ENCODE measurements at regions not wholly inside any gene's neighbourhood (a gene's known extent, or its start where the extent isn't known, plus 50 kb on each side); places are given as distances from the start of the nearest gene placed in this dataset.
"Not testable (repeated sequence)": the region's sequence is repeated elsewhere in the genome, so short reads cannot be mapped to it uniquely, and the experiment has no call there.

DNA sequence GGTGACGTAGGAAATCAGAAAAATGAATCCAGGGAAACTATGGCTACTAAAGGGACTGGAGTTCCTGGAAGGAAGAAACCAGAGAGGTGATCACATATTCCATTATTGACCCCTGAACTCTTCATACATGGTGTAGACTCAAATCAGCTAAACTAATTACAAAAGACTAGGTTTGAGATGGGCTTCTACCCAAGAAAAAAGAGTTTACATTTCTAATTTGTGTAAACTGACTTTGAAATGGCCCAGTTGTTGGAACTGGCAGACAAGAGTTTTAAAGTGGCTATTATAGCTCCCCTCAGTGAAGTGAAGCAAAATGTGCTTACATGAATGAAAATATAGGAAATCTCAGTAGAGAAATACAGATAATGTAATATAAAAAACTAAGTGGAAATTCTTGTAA is 1619.4 kb upstream of the SEL1L start:
- no peak for DNase-seq

DNA sequence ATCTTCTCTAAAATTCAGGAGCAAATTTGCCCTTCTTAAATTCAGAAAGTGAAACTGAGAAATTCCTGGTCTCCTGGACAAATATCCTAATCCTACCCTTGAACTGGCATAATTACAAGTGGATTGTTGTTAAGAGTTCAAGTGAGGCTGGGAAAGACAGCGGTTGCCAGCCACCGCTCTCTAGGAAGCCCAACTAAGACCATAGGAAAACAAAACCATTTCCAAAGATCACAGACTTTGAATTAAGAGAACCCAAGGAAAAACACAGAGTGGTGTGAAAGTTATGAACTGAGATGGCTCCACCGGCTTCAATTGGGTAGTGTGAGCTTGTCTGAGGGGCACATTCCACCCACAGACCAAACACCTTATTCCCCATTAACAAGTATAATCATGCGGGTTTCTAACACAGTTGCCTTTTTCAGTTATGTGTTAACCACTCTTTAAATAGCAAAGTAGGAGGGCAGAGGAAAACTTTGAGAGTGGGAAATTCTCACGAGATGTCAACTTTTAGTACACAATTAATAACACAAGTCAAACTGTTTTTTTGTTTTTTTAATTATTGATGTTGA is 1628.8 kb upstream of the SEL1L start:
- DNase-seq = no peak

DNA sequence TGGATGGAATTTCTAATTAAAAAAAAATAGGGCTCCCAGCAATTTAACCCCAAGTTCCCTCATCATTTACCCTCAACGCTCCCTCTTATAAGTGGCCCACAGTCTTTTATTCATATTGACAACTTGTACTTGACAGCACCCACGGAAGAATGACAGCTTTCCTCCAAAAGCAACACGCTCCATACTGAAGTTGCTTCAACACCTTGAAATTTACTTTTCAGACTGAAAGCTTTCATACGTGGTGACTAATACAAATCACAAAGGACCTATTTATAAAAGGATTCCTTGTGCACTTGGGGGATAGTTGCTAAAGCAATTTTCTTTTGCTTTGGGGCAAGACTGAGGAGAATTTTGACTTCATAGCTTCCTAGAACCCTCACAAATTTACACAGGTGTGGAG is 1629.4 kb upstream of the SEL1L start:
- DNase-seq = no peak

DNA sequence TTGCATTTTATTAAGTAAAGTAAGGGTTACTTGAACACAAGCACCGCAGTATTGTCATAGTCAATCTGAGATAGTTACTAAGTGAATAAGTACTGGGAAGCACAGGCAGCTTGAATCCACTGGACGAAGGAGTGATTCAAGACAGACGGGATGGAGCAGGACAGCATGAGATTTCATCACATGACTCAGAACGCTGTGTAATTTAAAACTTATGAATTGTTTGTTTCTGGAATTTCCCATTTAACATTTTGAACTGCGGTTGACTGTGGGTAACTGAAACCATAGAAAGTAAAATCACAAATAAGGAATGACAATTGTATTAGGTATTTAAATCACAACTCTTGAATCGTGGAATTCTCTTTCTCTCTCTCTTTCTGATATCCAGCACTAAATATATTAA is 1630.4 kb upstream of the SEL1L start:
- no peak for DNase-seq

DNA sequence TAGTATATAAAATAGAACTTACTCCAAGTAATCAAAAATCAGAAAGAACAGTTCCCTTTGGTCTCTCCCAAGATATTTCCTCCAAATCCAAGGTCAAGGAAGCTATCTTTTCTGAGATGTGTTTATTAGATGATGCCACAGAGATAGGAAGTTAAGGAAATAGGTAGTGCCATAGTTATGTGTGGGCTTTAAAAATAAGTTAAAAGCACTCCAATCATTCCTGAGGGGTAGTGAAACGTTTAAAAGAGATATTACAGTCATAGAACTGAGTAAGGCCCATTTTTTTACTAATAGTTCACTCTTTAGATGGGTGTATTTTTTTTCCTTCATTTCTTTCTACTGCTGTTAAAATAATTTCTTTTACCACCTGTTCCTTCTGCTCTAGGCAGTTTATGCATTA is 1630.9 kb upstream of the SEL1L start:
- DNase-seq = no peak

DNA sequence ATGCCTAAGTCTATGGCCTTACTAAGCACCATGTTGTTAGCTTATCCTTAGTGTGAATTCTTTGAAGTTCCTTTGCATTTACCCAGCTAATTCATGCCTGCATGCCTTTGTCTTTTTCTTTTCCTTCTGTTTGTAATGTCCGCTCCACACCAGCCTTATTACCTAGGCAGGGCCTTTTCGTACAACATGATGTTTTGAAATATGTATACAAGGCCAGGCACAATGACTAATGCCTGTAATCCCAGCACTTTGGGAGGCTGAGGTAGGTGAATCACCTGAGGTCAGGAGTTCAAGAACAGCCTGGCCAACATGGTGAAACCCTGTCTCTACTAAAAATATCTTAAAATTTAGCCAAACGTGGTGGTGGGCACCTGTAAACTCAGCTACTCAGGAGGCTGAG is 1636.5 kb upstream of the SEL1L start:
- no peak for DNase-seq

DNA sequence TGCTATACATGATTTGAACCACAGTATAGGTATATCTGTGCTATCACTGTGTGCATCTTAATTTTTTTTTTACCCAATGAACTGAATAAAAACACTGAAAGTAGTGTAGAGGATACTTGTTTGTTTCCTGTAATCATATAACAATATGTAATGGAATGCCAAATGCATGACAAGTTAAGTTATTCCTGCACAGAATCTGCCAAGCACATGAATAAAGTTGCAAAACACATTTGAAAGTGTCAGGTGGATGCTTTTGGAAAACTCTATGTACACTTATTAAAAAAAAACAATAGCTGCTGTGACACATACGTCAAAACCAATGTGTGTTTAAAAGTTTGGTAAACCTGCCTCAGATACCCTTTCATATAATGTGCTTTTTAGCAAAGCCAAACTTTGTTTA is 1638.1 kb upstream of the SEL1L start:
- DNase-seq = no peak

DNA sequence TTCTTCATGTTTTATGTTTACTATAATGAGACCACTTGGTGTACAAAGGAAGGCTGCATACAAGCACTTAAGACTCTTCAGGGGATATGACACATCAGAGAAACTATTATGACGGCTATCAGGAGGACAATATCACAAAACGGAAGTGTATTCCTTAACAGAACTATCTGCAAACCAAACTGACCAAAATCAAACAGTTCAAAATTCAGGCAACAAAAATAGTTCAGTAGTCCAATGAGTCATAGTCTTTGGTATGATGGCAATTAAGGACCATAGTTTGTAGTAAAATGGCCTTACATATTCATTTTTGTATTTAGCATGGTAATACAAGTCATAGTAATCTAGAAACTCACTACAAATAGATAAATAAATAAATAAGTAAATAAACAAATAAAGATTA is 1638.7 kb upstream of the SEL1L start:
- DNase-seq = no peak

DNA sequence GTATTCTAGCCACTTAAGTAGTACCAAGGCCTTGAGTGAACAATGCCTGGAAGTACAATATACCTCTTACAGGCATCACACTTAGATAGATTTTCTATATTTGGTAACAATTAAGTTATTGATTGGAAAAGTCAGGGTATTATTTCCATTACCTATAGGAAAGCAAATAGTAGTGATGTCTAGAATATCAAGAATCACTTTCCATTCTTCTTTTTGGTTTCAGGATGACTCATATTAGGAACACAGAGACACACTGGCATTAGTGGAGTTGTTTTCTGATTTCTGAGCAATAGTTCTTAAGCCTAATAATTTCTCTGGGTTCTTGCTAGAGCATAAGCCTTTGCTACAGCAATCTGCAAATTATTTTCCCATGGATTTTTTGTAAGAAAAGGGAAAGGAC is 1640.0 kb upstream of the SEL1L start:
- no peak for DNase-seq

DNA sequence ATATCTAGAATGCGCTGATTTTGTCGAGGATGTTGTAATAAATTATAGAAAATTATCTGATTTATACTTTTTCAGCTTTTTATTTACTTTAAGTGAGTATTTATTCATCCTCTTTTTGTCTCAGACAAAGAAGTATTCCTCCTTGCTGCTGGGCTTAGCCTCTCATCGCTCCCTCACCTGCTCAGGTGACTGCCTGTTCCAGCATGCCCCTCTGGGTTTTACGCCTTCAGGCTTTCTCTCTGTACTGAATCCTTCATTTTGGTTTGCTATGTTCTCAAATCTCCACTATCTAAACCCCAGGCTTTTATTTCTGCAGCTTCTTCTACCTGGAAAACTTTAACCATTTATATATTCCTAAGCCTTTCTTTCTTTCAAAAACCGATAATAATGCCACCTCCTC is 1650.9 kb upstream of the SEL1L start:
- DNase-seq = peak; percentile 2

DNA sequence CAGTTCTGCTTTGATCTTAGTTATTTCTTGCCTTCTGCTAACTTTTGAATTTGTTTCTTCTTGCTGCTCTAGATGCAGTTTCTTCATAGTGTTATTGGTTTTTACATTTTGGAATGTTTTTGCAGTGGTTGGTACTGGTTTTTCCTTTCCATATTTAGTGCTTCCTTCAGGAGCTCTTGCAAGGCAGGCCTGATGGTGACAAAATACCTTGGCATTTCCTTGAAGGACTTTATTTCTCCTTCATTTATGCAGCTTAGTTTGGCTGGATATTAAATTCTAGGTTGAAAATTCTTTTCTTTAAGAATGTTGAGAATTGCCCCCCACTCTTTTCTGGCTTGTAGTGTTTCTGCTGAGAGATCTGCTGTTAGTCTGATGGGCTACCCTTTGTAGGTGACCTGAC is 1654.7 kb upstream of the SEL1L start:
- not testable (repeated sequence) for DNase-seq

DNA sequence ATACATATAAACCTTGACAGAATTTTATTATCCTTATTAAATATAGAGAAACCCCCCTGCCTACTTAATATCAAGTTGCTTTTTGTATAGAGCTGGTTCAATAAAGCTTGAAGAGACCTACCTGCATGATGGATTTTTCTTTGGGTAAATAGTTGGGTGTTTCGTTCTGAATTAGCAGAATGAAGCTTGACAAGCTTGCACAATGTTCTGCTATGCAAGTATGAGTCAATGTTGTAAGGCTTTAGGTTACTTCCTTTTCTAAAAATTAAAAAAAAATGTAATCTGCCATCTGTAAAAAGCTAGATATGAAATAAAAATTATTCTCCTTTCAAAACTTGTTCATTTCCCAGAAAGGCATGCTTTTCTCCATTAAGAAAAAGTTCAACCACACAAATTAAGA is 1662.6 kb upstream of the SEL1L start:
- no peak for DNase-seq

DNA sequence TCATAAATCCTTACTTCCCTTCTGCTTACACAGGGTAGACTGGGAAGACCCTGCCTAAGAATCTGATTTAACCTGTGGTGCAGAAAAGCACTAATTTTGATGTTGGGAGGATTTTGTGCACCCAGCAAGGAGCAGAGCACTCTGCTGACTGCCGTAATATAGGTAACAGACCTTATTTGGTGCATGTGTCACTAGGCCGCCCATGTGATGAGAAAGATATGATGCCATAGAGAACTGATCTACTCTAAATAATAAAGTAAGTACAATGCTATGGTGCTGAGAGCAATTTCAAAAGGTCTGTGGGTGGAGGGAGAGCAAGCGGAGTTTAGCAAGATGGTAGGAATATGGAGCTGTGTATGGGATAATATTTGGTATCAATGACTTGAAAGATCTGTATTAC is 1663.6 kb upstream of the SEL1L start:
- no peak for DNase-seq

DNA sequence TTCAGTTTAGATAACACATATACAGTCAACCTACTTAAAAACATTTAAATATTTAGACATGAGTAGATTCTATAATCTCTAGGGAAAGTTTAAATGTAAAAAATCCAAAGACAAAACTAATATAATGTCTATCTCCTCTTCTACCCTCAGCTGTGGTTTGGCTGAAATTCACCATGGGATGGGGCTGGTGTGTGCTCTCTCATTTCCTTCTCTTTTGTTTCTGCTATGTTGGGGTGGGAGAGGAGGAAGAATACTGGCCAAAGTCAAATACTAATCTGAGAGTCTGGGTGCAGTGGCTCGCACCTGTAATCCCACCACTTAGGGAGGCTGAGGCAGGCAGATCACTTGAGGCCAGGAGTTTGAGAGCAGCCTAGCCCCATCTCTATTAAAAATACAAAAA is 1673.9 kb upstream of the SEL1L start:
- no peak for DNase-seq

DNA sequence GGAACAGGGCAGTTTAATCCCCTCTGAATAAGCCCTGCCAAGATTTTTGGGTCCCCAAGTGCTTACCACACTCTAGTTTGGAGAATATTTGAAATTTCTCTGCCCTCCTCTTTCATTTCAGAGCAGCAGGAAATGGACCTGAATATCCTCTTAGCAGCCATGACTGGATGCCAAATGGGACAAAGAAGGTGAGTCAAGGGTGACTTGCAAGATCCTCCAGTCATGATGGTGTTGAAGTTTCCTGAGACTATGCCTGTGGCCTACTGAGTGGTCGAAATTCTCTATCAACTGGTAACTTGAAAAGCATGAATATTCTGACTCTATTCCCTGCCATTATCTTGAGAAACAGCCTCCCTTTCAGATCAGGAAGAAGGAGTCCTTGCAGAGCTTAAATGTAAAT is 1674.7 kb upstream of the SEL1L start:
- DNase-seq = no peak

DNA sequence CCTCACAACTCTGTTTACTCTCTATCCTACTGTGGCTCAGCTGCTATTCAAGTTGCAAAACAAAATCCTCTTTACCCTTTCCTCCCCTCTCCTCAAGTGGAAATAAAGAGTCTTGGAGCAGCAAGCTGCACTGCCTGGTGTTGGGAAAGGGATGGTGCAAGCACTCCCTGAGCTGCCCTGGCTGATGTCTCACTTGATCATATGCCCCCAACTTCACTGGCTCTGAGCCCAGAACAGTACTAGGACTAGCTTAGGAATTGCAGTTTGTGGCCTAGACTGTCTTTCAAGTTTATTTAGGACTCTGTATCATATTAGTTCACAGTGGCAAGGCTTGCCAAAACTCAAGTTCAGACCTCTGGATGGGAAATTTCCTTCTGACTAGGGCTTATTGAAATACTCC is 1683.8 kb upstream of the SEL1L start:
- DNase-seq = no peak

DNA sequence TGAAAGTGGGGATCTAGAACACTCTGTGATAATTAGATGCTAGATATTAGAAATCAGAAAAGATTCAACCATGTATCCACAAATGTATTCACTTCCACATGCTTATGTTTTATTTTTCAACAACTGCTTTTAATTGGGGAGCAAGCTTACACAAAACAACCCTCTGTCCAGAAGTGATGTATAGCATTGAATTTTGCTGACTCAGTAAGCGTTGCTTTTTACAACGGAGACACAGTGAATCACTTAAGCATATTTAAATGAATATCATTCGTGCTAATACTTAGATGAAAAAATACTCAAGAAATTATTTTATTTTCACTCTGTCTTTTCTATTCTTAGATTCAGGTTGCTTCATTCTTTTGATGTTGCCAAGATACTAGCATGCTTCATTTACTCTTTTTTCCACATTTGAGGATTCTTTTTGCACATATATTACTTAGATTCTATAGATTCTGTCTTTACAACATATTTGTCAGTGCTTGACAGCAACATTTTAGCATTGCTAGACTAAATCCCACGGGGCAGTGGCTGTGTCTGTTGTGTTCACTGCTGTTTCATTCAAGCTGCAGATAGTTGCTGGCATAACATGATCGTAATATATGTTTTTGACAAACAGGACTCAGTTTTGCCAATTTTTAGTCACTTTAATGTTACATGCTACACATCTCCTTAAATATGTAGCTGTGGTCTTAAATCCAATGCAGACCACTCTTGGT is 1714.4 kb upstream of the SEL1L start:
- no peak for DNase-seq

DNA sequence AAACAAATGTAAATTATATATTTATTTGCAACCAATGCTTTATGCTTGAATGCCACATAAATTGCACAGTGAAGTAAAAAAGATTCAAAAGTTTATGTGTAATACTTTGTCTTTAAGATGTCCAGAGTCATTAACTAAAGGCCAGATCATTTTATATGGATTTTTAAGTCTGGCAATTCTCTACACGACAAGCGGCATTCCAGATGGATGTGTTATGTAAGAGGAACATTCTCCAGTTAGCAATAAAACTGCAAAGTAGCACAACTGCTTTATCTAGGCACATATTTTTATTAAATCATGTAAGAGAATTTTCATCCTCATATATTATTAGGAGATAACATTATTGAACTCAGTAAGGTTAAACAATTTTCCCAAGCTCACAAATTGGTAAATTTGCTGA is 1717.7 kb upstream of the SEL1L start:
- no peak for DNase-seq

DNA sequence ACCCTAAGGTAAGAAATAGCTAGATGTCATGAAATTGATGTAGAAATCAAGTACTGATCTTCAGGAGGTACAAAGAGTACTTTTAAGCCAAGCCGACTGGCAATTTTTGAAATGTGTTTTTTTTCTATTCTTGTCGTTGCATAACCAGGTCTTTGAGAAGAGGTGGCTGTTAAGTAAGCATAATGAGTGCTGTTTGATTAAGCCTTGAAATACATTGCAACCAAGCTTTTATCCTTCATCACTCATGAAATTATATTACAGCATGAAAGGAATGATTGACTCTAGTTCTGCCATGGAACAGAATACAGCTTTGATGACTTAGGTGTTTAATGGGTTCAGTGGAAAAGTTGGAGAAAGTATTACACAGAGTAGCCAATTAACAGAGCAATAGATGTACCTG is 1720.2 kb upstream of the SEL1L start:
- DNase-seq = no peak

DNA sequence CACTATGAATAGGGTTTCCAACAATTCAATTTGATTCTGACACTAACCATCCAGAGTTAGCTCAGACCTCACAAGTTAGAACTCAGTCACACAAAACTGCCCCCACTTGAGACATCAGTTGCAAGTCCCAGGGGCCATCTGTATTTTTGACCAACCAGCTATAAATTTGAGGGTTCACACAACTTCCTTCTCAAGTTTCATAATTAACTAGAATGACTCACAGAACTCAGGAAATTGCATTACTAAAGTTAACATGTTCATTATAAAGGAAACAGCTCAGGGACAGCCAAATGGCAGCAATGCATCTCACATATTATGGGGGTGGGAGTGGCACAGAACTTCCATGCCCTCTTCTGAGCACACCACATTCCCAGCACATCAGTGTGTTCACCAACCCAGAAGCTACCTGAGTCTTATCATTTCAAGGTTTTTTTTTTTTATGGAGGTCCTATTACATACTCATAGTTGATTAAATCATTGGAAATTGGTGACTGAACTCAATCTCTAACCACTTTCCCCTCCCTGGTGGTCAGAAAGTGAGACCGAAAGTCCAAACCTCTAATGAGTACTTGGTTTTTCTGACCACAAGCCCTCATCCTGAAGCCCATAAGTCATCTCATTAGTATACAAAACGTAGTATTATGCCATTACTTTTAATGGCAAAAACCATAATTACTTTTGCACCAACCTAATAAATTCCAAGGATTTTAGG is 1721.5 kb upstream of the SEL1L start:
- no peak for DNase-seq

DNA sequence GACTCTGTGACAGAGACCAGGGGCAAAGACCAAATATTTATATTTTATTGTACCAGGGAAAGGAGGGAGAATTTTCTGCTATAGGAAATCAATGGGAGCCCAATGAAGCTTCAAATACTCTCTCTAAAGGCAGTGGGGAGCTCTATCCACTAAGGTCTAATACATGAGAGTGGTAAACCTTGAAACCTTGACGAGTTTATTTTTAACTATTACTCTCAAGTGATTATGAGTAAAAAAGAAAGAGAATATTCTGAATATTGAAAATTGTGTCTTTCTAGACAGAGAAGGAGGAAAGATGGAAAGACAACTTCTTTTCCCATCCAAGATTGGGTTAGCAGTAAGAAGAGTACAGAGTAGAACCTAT is 1722.1 kb upstream of the SEL1L start:
- no peak for DNase-seq

DNA sequence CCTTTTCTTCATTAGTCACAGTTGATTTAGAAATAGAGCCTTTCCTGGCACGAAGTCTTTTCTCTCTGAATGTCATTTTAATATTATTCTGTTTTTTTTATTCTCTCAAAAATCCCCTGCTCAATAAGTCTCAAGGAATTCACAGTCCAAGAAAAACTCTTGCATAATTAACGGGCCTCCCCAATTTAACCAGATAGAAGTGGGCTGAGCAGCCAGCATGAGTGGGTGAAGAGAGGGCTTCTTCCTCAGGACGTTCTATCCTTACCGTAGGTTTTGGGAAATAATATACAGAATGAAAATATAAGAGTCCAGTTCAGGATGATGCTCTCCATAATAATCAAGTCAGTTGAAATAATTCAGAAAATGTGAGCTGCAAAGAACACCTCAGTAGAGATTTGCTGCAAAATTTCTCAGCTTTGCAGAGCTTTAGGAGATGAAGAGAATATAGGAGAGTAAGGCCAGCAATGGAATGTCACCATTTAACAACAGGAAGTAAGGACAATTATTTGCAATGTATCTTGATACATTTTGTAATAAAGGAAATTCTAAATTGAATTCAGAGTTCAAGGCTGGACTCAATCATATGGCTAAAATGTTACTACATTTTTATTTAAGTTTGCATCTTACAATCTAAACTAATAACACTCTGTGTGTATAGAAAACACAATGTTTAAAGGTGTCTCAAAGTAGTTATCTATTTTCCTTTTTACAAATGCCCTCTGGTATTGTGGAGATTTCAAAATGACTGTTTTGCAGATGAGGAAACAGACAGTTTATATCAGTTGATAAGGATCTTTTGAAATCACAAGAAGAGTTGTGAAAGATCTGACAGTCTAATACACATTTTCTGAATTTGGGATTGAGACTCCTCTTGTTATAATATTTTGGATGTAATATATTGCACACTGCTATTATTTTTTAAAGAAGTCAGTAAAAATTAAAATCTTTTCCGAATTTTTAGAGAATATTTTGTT is 1724.1 kb upstream of the SEL1L start:
- DNase-seq = no peak

DNA sequence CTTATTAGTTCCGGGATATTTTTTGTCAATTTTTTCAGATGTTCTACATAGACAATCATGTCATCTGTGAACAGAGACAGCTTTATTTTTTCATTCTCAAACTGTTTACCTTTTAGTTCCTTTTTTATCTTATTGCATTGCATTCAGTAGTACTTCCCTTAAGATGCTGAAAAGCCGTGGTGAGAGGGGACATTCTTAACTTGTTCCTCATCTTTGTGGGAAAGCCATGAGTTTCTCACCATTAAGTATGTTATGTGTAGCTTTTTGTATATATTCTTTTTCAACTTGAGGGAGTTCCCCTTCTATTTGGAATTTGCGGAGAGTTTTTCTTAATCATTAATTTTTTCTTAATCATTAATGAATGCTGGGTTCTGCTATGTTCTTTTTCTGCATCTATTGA is 1727.1 kb upstream of the SEL1L start:
- no peak for DNase-seq

DNA sequence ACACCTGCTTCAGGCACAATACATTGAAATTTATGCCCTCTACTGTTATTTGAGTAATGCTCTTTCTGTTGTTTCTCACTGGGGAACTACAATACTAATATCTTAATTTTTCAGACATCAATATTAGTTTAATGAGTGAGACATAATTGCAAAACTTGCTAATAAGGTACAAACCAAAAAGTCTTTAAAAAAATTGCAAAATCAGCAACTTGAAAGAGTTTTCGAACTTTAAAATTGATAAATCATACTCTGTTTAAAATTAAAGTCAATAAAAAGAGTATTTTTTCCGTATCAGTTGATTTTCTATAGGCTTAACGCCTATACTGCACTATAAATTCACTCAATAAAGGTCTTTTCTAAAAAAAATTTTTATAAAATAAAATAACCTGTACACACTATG is 1735.9 kb upstream of the SEL1L start:
- no peak for DNase-seq

Data from NCI-H510A treated with DMSO at 0.1 percent for 48 hours (cell line).